NCI-H1105 treated with DMSO at 0.1 percent for 48 hours (cell line): ENCODE measurements at regions not wholly inside any gene's neighbourhood (a gene's known extent, or its start where the extent isn't known, plus 50 kb on each side); places are given as distances from the start of the nearest gene placed in this dataset.
"Not testable (repeated sequence)": the region's sequence is repeated elsewhere in the genome, so short reads cannot be mapped to it uniquely, and the experiment has no call there.

Experiments used
- DNase-seq: peaks from one replicate; lab custom pipeline; 2025; lab: John Stamatoyannopoulos, UW

GRCh38 chr7:149995369-149996026 lies 121.7 kb downstream of the ATP6V0E2 start:
- not testable (repeated sequence) for DNase-seq

GRCh38 chr7:150000780-150001599 lies 127.2 kb downstream of the ATP6V0E2 start:
- DNase-seq: not testable (repeated sequence)

- DNase-seq: no peak
Observed at GRCh38 chr7:150003304-150003810, 129.6 kb downstream of the ATP6V0E2 start.

GRCh38 chr7:150003973-150004372 lies 130.2 kb downstream of the ATP6V0E2 start:
- not testable (repeated sequence) for DNase-seq

- not testable (repeated sequence) for DNase-seq
Observed at GRCh38 chr7:150004843-150005242, 131.1 kb downstream of the ATP6V0E2 start.

GRCh38 chr7:150009620-150010303 lies 136.0 kb downstream of the ATP6V0E2 start:
- DNase-seq: not testable (repeated sequence)

- not testable (repeated sequence) for DNase-seq
Observed at GRCh38 chr7:150016651-150017189, 143.0 kb downstream of the ATP6V0E2 start.

GRCh38 chr7:150020210-150020609 lies 146.4 kb downstream of the ATP6V0E2 start:
- not testable (repeated sequence) for DNase-seq

GRCh38 chr7:150024550-150025490 lies 151.1 kb downstream of the ATP6V0E2 start:
- DNase-seq: not testable (repeated sequence)

GRCh38 chr7:150025802-150026201 lies 152.0 kb downstream of the ATP6V0E2 start:
- DNase-seq: not testable (repeated sequence)

- DNase-seq: not testable (repeated sequence)
Observed at GRCh38 chr7:150028344-150029012, 154.7 kb downstream of the ATP6V0E2 start.

GRCh38 chr7:150029013-150029389 lies 155.2 kb downstream of the ATP6V0E2 start:
- DNase-seq: not testable (repeated sequence)

- not testable (repeated sequence) for DNase-seq
Observed at GRCh38 chr7:150031733-150032132, 158.0 kb downstream of the ATP6V0E2 start.

- DNase-seq: not testable (repeated sequence)
Observed at GRCh38 chr7:150033711-150034110, 159.9 kb downstream of the ATP6V0E2 start.

- not testable (repeated sequence) for DNase-seq
Observed at GRCh38 chr7:150035769-150036168, 162.0 kb downstream of the ATP6V0E2 start.

GRCh38 chr7:150039061-150039460 lies 165.3 kb downstream of the ATP6V0E2 start:
- not testable (repeated sequence) for DNase-seq

- DNase-seq: not testable (repeated sequence)
Observed at GRCh38 chr7:150042281-150042680, 168.5 kb downstream of the ATP6V0E2 start.

GRCh38 chr7:150044771-150045170 lies 171.0 kb downstream of the ATP6V0E2 start:
- DNase-seq: not testable (repeated sequence)

GRCh38 chr7:150045596-150045995 lies 171.8 kb downstream of the ATP6V0E2 start:
- DNase-seq: peak; percentile 19
